ENCODE measurements at regions not wholly inside any gene's neighbourhood (a gene's known extent, or its start where the extent isn't known, plus 50 kb on each side); places are given as distances from the start of the nearest gene placed in this dataset.
"Not testable (repeated sequence)": the region's sequence is repeated elsewhere in the genome, so short reads cannot be mapped to it uniquely, and the experiment has no call there.

- H3K9me3 Mint-ChIP-seq = peaks cover 27 to 35% of the 10 kb centered on the region in 2 donors
Measured at GRCh38 chr10:64896582-64896981, 1375.4 kb downstream of the REEP3 start.

DNA sequence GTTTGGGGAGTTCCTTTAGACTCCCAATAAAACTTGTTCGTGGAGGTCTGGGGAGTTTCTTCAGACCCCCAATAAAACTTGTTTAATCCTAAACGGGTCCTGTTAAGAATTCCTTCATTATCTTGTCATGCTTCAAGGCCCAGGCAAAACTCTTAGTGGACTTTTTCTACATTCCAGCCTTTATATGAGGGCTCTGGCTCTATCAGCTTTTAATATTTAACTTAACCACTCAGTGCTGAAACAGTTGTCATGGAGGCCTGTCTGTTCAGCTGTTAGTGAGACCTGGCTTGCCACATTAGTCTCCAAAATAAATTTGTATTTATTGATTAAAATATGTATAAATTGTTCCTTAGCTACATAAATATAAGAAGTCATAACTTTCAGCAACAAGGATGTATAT is 1385.1 kb downstream of the REEP3 start:
- not testable (repeated sequence) for DNase-seq (ENCODE audit: low spot score in 2 of 2); H3K9me3 Mint-ChIP-seq; H3K36me3 Mint-ChIP-seq; ATAC-seq; H3K27ac Mint-ChIP-seq

More at GRCh38 chr10:64896582-64896981, 1375.4 kb downstream of the REEP3 start:
- Mint-ChIP-seq H3K36me3 (no peaks in the 10 kb centered on the region), H3K27ac (peak overlapping the region in 1 of 2 donors; percentile 25)
- ATAC-seq (no peak), DNase-seq (ENCODE audit: low spot score in 2 of 2) (no peak)

DNA sequence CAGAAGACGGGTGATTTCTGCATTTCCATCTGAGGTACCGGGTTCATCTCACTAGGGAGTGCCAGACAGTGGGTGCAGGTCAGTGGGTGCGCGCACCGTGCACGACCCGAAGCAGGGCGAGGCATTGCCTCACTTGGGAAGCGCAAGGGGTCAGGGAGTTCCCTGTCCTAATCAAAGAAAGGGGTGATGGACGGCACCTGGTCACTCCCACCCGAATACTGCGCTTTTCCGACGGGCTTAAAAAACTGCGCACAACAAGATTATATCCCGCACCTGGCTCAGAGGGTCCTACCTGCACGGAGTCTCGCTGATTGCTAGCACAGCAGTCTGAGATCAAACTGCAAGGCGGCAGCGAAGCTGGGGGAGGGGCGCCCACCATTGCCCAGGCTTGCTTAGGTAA is 1403.1 kb downstream of the REEP3 start:
- DNase-seq (ENCODE audit: low spot score in 2 of 2); H3K36me3 Mint-ChIP-seq; ATAC-seq; H3K27ac Mint-ChIP-seq: not testable (repeated sequence)
- H3K9me3 Mint-ChIP-seq = peaks cover 21 to 26% of the 10 kb centered on the region in 2 donors

GRCh38 chr10:64952042-64952441 is 1430.8 kb downstream of the REEP3 start:
- peaks cover 32 to 34% of the 10 kb centered on the region in 2 donors for H3K9me3 Mint-ChIP-seq

GRCh38 chr10:64956441-64956840 is 1435.2 kb downstream of the REEP3 start:
- H3K27ac Mint-ChIP-seq = no peak overlapping the region
- peaks cover 25 to 26% of the 10 kb centered on the region in 2 donors for H3K9me3 Mint-ChIP-seq
- H3K36me3 Mint-ChIP-seq = peaks cover 0 to 9% of the 10 kb centered on the region in 2 donors

More at GRCh38 chr10:64952042-64952441, 1430.8 kb downstream of the REEP3 start:
- DNase-seq (ENCODE audit: low spot score in 2 of 2) (no peak), ATAC-seq (no peak)
- Mint-ChIP-seq H3K36me3 (peaks cover 0 to 9% of the 10 kb centered on the region in 2 donors), H3K27ac (no peak overlapping the region)

DNA sequence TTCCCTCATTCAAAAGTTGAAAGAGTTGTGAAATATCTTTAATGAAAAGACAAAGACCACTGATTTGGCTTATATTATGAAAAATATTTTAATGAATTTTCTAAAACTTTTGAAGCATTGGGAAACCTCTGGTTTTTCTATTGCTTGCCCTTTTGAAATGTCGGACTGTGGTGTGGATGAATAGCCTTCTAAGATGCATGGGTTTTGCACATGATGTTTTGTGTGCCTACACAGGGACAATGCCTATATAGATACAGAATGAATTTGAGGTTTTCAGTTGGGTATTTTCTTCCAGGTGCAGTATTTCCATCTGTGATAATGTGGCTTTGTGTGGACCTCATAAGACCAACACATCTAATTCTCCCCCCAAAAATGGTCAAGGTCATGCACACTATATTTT is 1437.9 kb downstream of the REEP3 start:
- H3K36me3 Mint-ChIP-seq = peaks cover 0 to 7% of the 10 kb centered on the region in 2 donors
- DNase-seq (ENCODE audit: low spot score in 2 of 2) = no peak
- H3K27ac Mint-ChIP-seq = no peak overlapping the region
- ATAC-seq = no peak
- H3K9me3 Mint-ChIP-seq = peaks cover 8 to 12% of the 10 kb centered on the region in 2 donors

More at GRCh38 chr10:64956441-64956840, 1435.2 kb downstream of the REEP3 start:
- DNase-seq (ENCODE audit: low spot score in 2 of 2) (no peak), ATAC-seq (no peak)

GRCh38 chr10:64959883-64960282 is 1438.7 kb downstream of the REEP3 start:
- no peak for DNase-seq (ENCODE audit: low spot score in 2 of 2)
- no peak for ATAC-seq
- Mint-ChIP-seq H3K9me3 (peaks cover 9 to 13% of the 10 kb centered on the region in 2 donors), H3K27ac (no peak overlapping the region), H3K36me3 (no peaks in the 10 kb centered on the region)

- ATAC-seq (no peak), DNase-seq (ENCODE audit: low spot score in 2 of 2) (no peak)
- Mint-ChIP-seq H3K27ac (no peak overlapping the region), H3K9me3 (no peaks in the 10 kb centered on the region), H3K36me3 (no peaks in the 10 kb centered on the region)
Measured at GRCh38 chr10:64973391-64973790, 1452.2 kb downstream of the REEP3 start.

DNA sequence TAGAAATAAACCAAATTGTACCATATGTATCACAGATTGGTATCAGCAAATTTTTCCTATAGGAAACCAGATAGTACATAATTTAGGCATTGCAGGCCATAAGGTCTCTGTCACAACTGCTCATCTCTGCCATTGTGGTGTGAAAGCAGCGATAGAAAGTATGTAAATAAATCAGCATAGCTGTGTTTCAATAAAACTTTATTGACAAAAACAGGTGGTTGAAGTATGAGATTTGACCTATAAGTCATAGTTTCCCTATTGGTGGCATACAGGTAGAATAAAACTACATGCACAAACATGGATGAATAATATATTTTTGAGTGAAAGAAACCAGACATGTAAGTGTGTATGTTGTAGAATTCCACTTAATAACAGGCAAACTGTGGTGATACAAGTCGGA is 1454.9 kb downstream of the REEP3 start:
- H3K9me3 Mint-ChIP-seq = peaks cover 4 to 5% of the 10 kb centered on the region in 2 donors
- H3K36me3 Mint-ChIP-seq = no peaks in the 10 kb centered on the region
- no peak overlapping the region for H3K27ac Mint-ChIP-seq
- no peak for DNase-seq (ENCODE audit: low spot score in 2 of 2)
- ATAC-seq = no peak

- ATAC-seq = no peak
- peaks cover 4 to 12% of the 10 kb centered on the region in 2 donors for H3K9me3 Mint-ChIP-seq
Measured at GRCh38 chr10:64977915-64978314, 1456.7 kb downstream of the REEP3 start.

DNA sequence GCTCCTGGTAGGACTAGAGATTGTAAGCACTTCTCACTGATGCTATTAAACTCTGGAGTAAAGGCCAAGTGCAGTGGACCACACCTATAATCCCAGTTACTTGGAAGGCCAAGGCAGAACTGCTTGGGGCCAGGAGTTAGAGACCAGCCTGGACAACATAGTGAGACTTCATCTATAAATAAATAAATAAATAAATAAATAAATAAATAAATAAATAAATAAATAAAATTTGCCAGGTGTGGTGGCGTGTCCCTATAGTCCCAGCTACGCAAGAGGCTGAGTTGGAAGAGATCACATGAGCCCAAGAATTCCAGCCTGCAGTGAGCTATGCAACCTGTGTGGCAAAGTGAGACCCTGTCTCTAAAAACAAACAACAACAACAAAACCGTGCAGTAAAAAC is 1475.7 kb downstream of the REEP3 start:
- ATAC-seq (no peak), DNase-seq (ENCODE audit: low spot score in 2 of 2) (no peak)
- H3K9me3 Mint-ChIP-seq = peaks cover 9 to 12% of the 10 kb centered on the region in 2 donors
- no peak overlapping the region for H3K27ac Mint-ChIP-seq
- no peaks in the 10 kb centered on the region for H3K36me3 Mint-ChIP-seq

More at GRCh38 chr10:64977915-64978314, 1456.7 kb downstream of the REEP3 start:
- H3K36me3 Mint-ChIP-seq = no peaks in the 10 kb centered on the region
- DNase-seq (ENCODE audit: low spot score in 2 of 2) = no peak
- H3K27ac Mint-ChIP-seq = no peak overlapping the region

GRCh38 chr10:65010845-65011244 is 1489.6 kb downstream of the REEP3 start:
- Mint-ChIP-seq H3K27ac (no peak overlapping the region), H3K9me3 (peaks cover 6 to 18% of the 10 kb centered on the region in 2 donors), H3K36me3 (no peaks in the 10 kb centered on the region)
- no peak for ATAC-seq
- no peak for DNase-seq (ENCODE audit: low spot score in 2 of 2)

- Mint-ChIP-seq H3K9me3 (peaks cover 24 to 26% of the 10 kb centered on the region in 2 donors), H3K36me3 (no peaks in the 10 kb centered on the region), H3K27ac (no peak overlapping the region)
- DNase-seq (ENCODE audit: low spot score in 2 of 2) (no peak), ATAC-seq (no peak)
Measured at GRCh38 chr10:65017523-65017922, 1496.3 kb downstream of the REEP3 start.

- H3K36me3 Mint-ChIP-seq = no peaks in the 10 kb centered on the region
- no peak overlapping the region for H3K27ac Mint-ChIP-seq
- no peak for DNase-seq (ENCODE audit: low spot score in 2 of 2)
- ATAC-seq = no peak
- peaks cover 19 to 22% of the 10 kb centered on the region in 2 donors for H3K9me3 Mint-ChIP-seq
Measured at GRCh38 chr10:65024886-65025285, 1503.7 kb downstream of the REEP3 start.

DNA sequence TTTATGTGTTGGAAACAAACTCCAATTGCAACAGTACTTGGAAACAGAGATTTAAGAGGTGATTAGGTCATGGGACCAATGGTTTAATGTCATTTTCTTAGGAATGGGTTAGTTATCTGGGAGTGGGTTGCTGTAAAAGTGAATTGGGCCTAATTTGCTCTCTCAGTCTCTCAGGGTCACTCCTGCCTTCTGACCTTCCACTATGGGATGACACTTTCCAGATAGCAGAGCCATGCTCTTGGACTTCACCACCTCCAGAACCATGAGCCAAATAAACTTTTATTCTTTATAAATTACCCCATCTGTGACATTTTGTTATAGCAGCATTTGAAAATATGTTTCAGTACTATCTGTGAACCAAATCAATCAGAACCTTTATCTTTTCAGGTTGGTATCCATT is 1509.1 kb downstream of the REEP3 start:
- ATAC-seq (no peak), DNase-seq (ENCODE audit: low spot score in 2 of 2) (no peak)
- no peak overlapping the region for H3K27ac Mint-ChIP-seq
- H3K36me3 Mint-ChIP-seq = no peaks in the 10 kb centered on the region
- peaks cover 5 to 14% of the 10 kb centered on the region in 2 donors for H3K9me3 Mint-ChIP-seq

DNA sequence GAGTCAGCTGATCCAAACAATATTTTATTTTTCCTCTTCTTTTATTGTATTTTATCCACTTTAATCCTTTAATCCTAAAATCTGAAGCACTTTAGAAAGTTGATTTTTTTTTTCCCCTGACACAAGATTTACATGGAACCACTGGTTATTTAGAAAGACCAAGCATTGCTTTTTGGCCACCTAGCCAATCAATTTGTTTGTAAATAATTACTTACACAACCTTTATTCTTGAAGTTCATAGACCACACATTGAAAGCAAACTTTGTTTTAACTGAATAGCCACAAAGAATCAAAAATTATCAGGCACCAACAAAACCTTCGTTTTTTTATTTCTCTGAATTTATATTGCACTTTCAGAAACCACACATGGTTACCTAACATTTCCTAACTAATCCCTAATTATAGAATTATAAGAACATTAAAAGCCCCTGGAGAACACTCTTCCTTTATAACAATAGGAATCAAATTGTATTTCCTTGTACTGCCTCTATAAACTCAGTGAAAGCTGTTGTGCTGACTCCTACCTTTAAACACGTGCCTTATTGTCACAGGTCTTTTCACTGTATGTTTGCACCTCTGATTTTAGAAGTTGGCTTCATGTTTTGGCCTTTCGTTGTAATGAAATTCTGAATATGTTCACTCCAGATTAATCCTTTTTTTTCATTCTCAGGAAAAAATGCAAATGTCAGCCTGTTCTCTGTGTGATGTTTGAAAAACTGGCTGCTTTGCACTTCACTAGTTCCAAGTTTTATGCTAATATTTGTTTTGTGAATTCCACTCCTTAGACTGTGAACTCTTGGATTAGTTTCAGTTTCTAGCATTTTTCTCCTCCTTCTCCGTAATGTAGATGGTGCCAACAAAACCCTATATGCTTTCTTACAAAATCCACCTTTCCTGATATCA is 1511.9 kb downstream of the REEP3 start:
- H3K27ac Mint-ChIP-seq = no peak overlapping the region
- no peak for ATAC-seq
- peaks cover 13 to 15% of the 10 kb centered on the region in 2 donors for H3K9me3 Mint-ChIP-seq
- H3K36me3 Mint-ChIP-seq = no peaks in the 10 kb centered on the region
- no peak for DNase-seq (ENCODE audit: low spot score in 2 of 2)

GRCh38 chr10:65033957-65034356 is 1512.8 kb downstream of the REEP3 start:
- no peak for ATAC-seq
- H3K36me3 Mint-ChIP-seq = no peaks in the 10 kb centered on the region
- no peak overlapping the region for H3K27ac Mint-ChIP-seq
- peaks cover 13 to 15% of the 10 kb centered on the region in 2 donors for H3K9me3 Mint-ChIP-seq
- no peak for DNase-seq (ENCODE audit: low spot score in 2 of 2)

- DNase-seq (ENCODE audit: low spot score in 2 of 2) (no peak), ATAC-seq (no peak)
Measured at GRCh38 chr10:65040796-65041195, 1519.6 kb downstream of the REEP3 start.

More at GRCh38 chr10:65040796-65041195, 1519.6 kb downstream of the REEP3 start:
- Mint-ChIP-seq H3K9me3 (peaks cover 8 to 12% of the 10 kb centered on the region in 2 donors), H3K36me3 (no peaks in the 10 kb centered on the region), H3K27ac (no peak overlapping the region)
